ENCODE measurements at regions not wholly inside any gene's neighbourhood (a gene's known extent, or its start where the extent isn't known, plus 50 kb on each side); places are given as distances from the start of the nearest gene placed in this dataset.

- TF ChIP-seq, protein P1, sequence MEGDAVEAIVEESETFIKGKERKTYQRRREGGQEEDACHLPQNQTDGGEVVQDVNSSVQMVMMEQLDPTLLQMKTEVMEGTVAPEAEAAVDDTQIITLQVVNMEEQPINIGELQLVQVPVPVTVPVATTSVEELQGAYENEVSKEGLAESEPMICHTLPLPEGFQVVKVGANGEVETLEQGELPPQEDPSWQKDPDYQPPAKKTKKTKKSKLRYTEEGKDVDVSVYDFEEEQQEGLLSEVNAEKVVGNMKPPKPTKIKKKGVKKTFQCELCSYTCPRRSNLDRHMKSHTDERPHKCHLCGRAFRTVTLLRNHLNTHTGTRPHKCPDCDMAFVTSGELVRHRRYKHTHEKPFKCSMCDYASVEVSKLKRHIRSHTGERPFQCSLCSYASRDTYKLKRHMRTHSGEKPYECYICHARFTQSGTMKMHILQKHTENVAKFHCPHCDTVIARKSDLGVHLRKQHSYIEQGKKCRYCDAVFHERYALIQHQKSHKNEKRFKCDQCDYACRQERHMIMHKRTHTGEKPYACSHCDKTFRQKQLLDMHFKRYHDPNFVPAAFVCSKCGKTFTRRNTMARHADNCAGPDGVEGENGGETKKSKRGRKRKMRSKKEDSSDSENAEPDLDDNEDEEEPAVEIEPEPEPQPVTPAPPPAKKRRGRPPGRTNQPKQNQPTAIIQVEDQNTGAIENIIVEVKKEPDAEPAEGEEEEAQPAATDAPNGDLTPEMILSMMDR (conservative IDR thresholded peaks at IDR 0.05; ENCODE audit: low read depth, low read length), result no peak
- no peak for TF ChIP-seq CHD1 (IDR thresholded peaks at IDR 0.05; ENCODE audit: low read depth, low read length)
- no peak for TF ChIP-seq ELK1 (IDR thresholded peaks at IDR 0.05; ENCODE audit: borderline replicate concordance, low read depth, low read length)
- no peak for TF ChIP-seq MAZ (IDR thresholded peaks at IDR 0.05; ENCODE audit: borderline replicate concordance, low read depth, low read length)
- TF ChIP-seq POLR2A (IDR thresholded peaks at IDR 0.05; ENCODE audit: low read depth, low read length), result no peak
- TF ChIP-seq RCOR1 (IDR thresholded peaks at IDR 0.05; ENCODE audit: insufficient replicate concordance, low read length), result no peak
- TF ChIP-seq BHLHE40 (IDR thresholded peaks at IDR 0.05; ENCODE audit: low read depth, low read length), result no peak
- TF ChIP-seq MAFK (IDR thresholded peaks at IDR 0.05; ENCODE audit: low read depth, low read length), result no peak
- no peak for TF ChIP-seq FOS (IDR thresholded peaks at IDR 0.05; ENCODE audit: low read depth, low read length)
- TF ChIP-seq CEBPB (IDR thresholded peaks at IDR 0.05; ENCODE audit: low read depth, low read length), result no peak
- TF ChIP-seq RAD21 (IDR thresholded peaks at IDR 0.05; ENCODE audit: low read length), result no peak
Observed at GRCh38 chr16:5428932-5429331, 331.3 kb upstream of the EEF2KMT start.
